ENCODE measurements at regions not wholly inside any gene's neighbourhood (a gene's known extent, or its start where the extent isn't known, plus 50 kb on each side); places are given as distances from the start of the nearest gene placed in this dataset.

GRCh38 chr14:71739273-71739990 is 192.8 kb upstream of the RGS6 start:
- TF ChIP-seq CTCF (IDR thresholded peaks at IDR 0.05): no peak
- no peak overlapping the region for H3K27ac ChIP-seq
- H3K4me1 ChIP-seq: peaks cover 0 to 8% (median 0%) of the 10 kb centered on the region in 4 donors
- intact Hi-C loops (cut with DNase I; ENCODE audit: low total_unique reads): no loop called here
- DNase-seq: no peak
- peaks cover 34 to 44% (median 42%) of the 10 kb centered on the region in 3 donors for H3K36me3 ChIP-seq
- no peaks in the 10 kb centered on the region for H3K27me3 ChIP-seq
- H3K4me3 ChIP-seq: no peak overlapping the region
- no peaks in the 10 kb centered on the region for H3K9me3 ChIP-seq

GRCh38 chr14:71741241-71741640 is 191.0 kb upstream of the RGS6 start:
- peaks cover 22 to 30% (median 28%) of the 10 kb centered on the region in 3 donors for H3K36me3 ChIP-seq
- H3K27ac ChIP-seq: no peak overlapping the region
- intact Hi-C loops (cut with DNase I; ENCODE audit: low total_unique reads): no loop called here
- no peak for DNase-seq
- no peak overlapping the region for H3K4me3 ChIP-seq
- no peak for TF ChIP-seq CTCF (IDR thresholded peaks at IDR 0.05)
- H3K9me3 ChIP-seq: no peaks in the 10 kb centered on the region
- H3K4me1 ChIP-seq: no peaks in the 10 kb centered on the region
- no peaks in the 10 kb centered on the region for H3K27me3 ChIP-seq

- intact Hi-C loops (cut with DNase I; ENCODE audit: low total_unique reads): no loop called here
- peaks cover 0 to 3% (median 1%) of the 10 kb centered on the region in 3 donors for H3K9me3 ChIP-seq
- H3K4me1 ChIP-seq: no peaks in the 10 kb centered on the region
- H3K27ac ChIP-seq: no peak overlapping the region
- no peak for DNase-seq
- no peak for TF ChIP-seq CTCF (IDR thresholded peaks at IDR 0.05)
- H3K4me3 ChIP-seq: no peak overlapping the region
- H3K36me3 ChIP-seq: peaks cover 11 to 19% (median 16%) of the 10 kb centered on the region in 3 donors
- no peaks in the 10 kb centered on the region for H3K27me3 ChIP-seq
Observed at GRCh38 chr14:71742485-71742884, 189.7 kb upstream of the RGS6 start.

- Histone ChIP-seq H3K4me1 (no peaks in the 10 kb centered on the region), H3K27me3 (no peaks in the 10 kb centered on the region), H3K4me3 (no peak overlapping the region), H3K9me3 (peaks cover 0 to 14% (median 13%) of the 10 kb centered on the region in 3 donors), H3K27ac (no peak overlapping the region), H3K36me3 (peaks cover 0 to 7% (median 0%) of the 10 kb centered on the region in 3 donors)
- TF ChIP-seq CTCF (IDR thresholded peaks at IDR 0.05): no peak
- no peak for DNase-seq
- intact Hi-C loops (cut with DNase I; ENCODE audit: low total_unique reads): no loop called here
Observed at GRCh38 chr14:71745072-71745471, 187.2 kb upstream of the RGS6 start.

- Histone ChIP-seq H3K4me3 (no peak overlapping the region), H3K36me3 (peaks cover 0 to 7% (median 0%) of the 10 kb centered on the region in 3 donors), H3K27ac (no peak overlapping the region), H3K4me1 (peaks cover 0 to 7% (median 3%) of the 10 kb centered on the region in 4 donors), H3K9me3 (peaks cover 0 to 14% (median 13%) of the 10 kb centered on the region in 3 donors), H3K27me3 (no peaks in the 10 kb centered on the region)
- intact Hi-C loops (cut with DNase I; ENCODE audit: low total_unique reads): no loop called here
- DNase-seq: no peak
- TF ChIP-seq CTCF (IDR thresholded peaks at IDR 0.05): no peak
Observed at GRCh38 chr14:71748196-71748595, 184.0 kb upstream of the RGS6 start.

Data from tibial artery (tissue), 4 donors.